ENCODE measurements at regions not wholly inside any gene's neighbourhood (a gene's known extent, or its start where the extent isn't known, plus 50 kb on each side); places are given as distances from the start of the nearest gene placed in this dataset.
A peak's percentile ranks its signal among the peaks of the same experiment; 100 is the strongest.

DNA sequence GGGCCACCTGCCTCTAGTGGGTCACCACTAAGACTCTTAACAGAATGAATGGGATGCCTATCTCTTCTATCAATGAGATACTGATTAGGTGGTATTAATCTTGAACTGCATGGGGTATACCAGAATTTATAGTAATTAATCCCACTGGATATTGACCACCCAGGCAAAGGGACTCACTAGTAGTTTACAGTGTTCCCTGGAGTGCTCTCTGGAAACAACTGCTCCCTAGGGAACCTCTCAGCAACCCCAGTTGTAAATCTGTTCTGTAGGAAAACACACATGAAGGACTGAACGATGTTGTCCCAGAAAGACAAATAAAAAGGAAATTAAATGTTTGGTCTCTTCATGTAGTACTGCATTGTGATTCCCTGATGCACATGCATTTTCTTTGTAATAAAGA is 430.5 kb downstream of the HLX start:
- DNase-seq (peak in 1 of 5 donors; percentile 1), FAIRE-seq (no peak)
- intact Hi-C loops (cut with DNase I) = no loop called here
- no peaks in the 10 kb centered on the region for H3K36me3 ChIP-seq (ENCODE audit: control insufficient read depth in 2 of 3, insufficient read depth in 3 of 3, low read length in 3 of 3)
- H3K9ac ChIP-seq (ENCODE audit: low read length in 3 of 3) = no peak overlapping the region
- no peaks in the 10 kb centered on the region for H3K9me3 ChIP-seq (ENCODE audit: control insufficient read depth in 2 of 3, insufficient read depth in 1 of 3, low read length in 3 of 3)
- H3K27ac ChIP-seq (ENCODE audit: low read depth in 2 of 2, low read length in 2 of 2) = no peak overlapping the region
- no peaks in the 10 kb centered on the region for H3K27me3 ChIP-seq (ENCODE audit: control insufficient read depth, insufficient read depth, low read length)
- no peaks in the 10 kb centered on the region for H3K4me1 ChIP-seq (ENCODE audit: control insufficient read depth in 2 of 3, insufficient read depth in 2 of 3, low read depth in 1 of 3, low read length in 3 of 3)
- TF ChIP-seq CTCF (IDR thresholded peaks at IDR 0.05; ENCODE audit: borderline replicate concordance, extremely low read depth, insufficient read depth) = no peak
- no peak overlapping the region for H3K4me3 ChIP-seq (ENCODE audit: low read length in 3 of 3)

DNA sequence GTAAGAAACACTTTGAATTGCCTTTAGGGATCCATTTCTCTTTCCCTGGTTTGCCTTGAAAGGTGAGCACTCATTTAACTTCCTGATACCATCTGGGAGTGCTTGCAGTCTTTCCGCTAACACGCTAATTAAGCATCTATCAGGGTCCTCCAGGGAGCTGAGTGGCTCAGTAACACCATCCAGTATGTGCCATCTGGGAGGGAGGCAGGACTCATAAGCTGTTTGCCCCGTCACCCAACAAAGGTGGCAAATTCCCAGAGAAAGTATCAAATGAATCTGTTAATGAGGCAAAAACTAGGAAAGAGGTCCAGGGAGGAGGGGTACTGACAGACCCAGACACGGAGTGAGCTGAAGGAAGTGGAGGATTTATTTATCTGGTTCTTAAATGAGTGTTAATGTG is 430.9 kb downstream of the HLX start:
- no peak overlapping the region for H3K9ac ChIP-seq (ENCODE audit: low read length in 3 of 3)
- DNase-seq = peak in 2 of 5 donors; percentile 37 to 42
- no peak overlapping the region for H3K4me3 ChIP-seq (ENCODE audit: low read length in 3 of 3)
- H3K27ac ChIP-seq (ENCODE audit: low read depth in 2 of 2, low read length in 2 of 2) = no peak overlapping the region
- no peak for FAIRE-seq
- H3K4me1 ChIP-seq (ENCODE audit: control insufficient read depth in 2 of 3, insufficient read depth in 2 of 3, low read depth in 1 of 3, low read length in 3 of 3) = no peaks in the 10 kb centered on the region
- intact Hi-C loops (cut with DNase I) = no loop called here
- H3K36me3 ChIP-seq (ENCODE audit: control insufficient read depth in 2 of 3, insufficient read depth in 3 of 3, low read length in 3 of 3) = no peaks in the 10 kb centered on the region
- no peaks in the 10 kb centered on the region for H3K9me3 ChIP-seq (ENCODE audit: control insufficient read depth in 2 of 3, insufficient read depth in 1 of 3, low read length in 3 of 3)
- H3K27me3 ChIP-seq (ENCODE audit: control insufficient read depth, insufficient read depth, low read length) = no peaks in the 10 kb centered on the region
- no peak for TF ChIP-seq CTCF (IDR thresholded peaks at IDR 0.05; ENCODE audit: borderline replicate concordance, extremely low read depth, insufficient read depth)

GRCh38 chr1:221315330-221315729 is 426.6 kb downstream of the DUSP10 start:
- no peak overlapping the region for H3K27ac ChIP-seq (ENCODE audit: low read depth in 2 of 2, low read length in 2 of 2)
- H3K36me3 ChIP-seq (ENCODE audit: control insufficient read depth in 2 of 3, insufficient read depth in 3 of 3, low read length in 3 of 3) = no peaks in the 10 kb centered on the region
- H3K9ac ChIP-seq (ENCODE audit: low read length in 3 of 3) = no peak overlapping the region
- no peaks in the 10 kb centered on the region for H3K27me3 ChIP-seq (ENCODE audit: control insufficient read depth, insufficient read depth, low read length)
- no peaks in the 10 kb centered on the region for H3K9me3 ChIP-seq (ENCODE audit: control insufficient read depth in 2 of 3, insufficient read depth in 1 of 3, low read length in 3 of 3)
- no peak overlapping the region for H3K4me3 ChIP-seq (ENCODE audit: low read length in 3 of 3)
- no peaks in the 10 kb centered on the region for H3K4me1 ChIP-seq (ENCODE audit: control insufficient read depth in 2 of 3, insufficient read depth in 2 of 3, low read depth in 1 of 3, low read length in 3 of 3)
- no peak for DNase-seq
- intact Hi-C loops (cut with DNase I) = no loop called here
- no peak for TF ChIP-seq CTCF (IDR thresholded peaks at IDR 0.05; ENCODE audit: borderline replicate concordance, extremely low read depth, insufficient read depth)
- no peak for FAIRE-seq

DNA sequence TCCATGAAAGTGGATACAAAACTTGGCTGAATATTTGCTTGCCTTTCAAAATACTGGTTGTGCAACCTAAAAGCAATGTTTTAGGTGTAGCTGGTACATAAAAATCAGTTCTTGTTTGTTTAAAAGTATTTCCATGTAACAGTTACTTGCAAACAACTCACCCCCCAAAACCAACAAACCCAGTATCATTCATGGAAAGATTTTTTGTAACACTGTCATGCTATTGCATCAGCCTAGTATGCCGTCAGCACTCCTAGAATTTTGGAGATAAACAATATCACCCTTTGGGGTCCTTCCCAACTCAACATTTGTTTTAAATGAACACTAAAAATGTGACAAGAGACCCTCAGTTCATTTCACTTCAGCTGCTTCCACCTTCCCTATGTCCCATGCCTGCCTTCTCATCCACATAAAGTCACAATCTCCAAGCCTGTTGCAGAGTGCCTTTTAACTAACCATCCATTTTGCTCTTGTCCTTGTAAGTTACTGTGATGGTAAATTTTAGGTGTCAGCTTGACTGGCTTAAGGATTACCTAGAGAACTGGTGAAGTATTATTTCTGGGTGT is 425.3 kb downstream of the DUSP10 start:
- H3K4me1 ChIP-seq (ENCODE audit: control insufficient read depth in 2 of 3, insufficient read depth in 2 of 3, low read depth in 1 of 3, low read length in 3 of 3) = no peaks in the 10 kb centered on the region
- H3K36me3 ChIP-seq (ENCODE audit: control insufficient read depth in 2 of 3, insufficient read depth in 3 of 3, low read length in 3 of 3) = no peaks in the 10 kb centered on the region
- intact Hi-C loops (cut with DNase I) = no loop called here
- no peak for FAIRE-seq
- no peak overlapping the region for H3K27ac ChIP-seq (ENCODE audit: low read depth in 2 of 2, low read length in 2 of 2)
- TF ChIP-seq CTCF (IDR thresholded peaks at IDR 0.05; ENCODE audit: borderline replicate concordance, extremely low read depth, insufficient read depth) = no peak
- H3K9ac ChIP-seq (ENCODE audit: low read length in 3 of 3) = no peak overlapping the region
- no peaks in the 10 kb centered on the region for H3K9me3 ChIP-seq (ENCODE audit: control insufficient read depth in 2 of 3, insufficient read depth in 1 of 3, low read length in 3 of 3)
- no peak for DNase-seq
- H3K4me3 ChIP-seq (ENCODE audit: low read length in 3 of 3) = no peak overlapping the region
- H3K27me3 ChIP-seq (ENCODE audit: control insufficient read depth, insufficient read depth, low read length) = no peaks in the 10 kb centered on the region
